Glomerular visceral epithelial cell (primary cell): ENCODE measurements at regions not wholly inside any gene's neighbourhood (a gene's known extent, or its start where the extent isn't known, plus 50 kb on each side); places are given as distances from the start of the nearest gene placed in this dataset.

ENCODE experiments used
- DNase-seq: peaks from one replicate; pipeline ENCODE4 v3.0.0-alpha.2; 2016; ENCODE audit errors: extremely low spot score

GRCh38 chr18:29003194-29003593 is 826.3 kb upstream of the CDH2 start:
- no peak for DNase-seq

- no peak for DNase-seq
These were observed 825.8 kb upstream of the CDH2 start for GRCh38 chr18:29002747-29003146.

- DNase-seq = no peak
These were observed 822.8 kb upstream of the CDH2 start for GRCh38 chr18:28999726-29000125.

GRCh38 chr18:28995319-28995718 is 818.4 kb upstream of the CDH2 start:
- no peak for DNase-seq

GRCh38 chr18:28984731-28985130 is 807.8 kb upstream of the CDH2 start:
- no peak for DNase-seq

GRCh38 chr18:28974504-28974903 is 797.6 kb upstream of the CDH2 start:
- no peak for DNase-seq

GRCh38 chr18:28973324-28973723 is 796.4 kb upstream of the CDH2 start:
- DNase-seq = no peak

- no peak for DNase-seq
These were observed 795.5 kb upstream of the CDH2 start for GRCh38 chr18:28972333-28972907.

- DNase-seq = no peak
These were observed 786.6 kb upstream of the CDH2 start for GRCh38 chr18:28963481-28963880.

- peak; percentile 24 for DNase-seq
These were observed 784.8 kb upstream of the CDH2 start for GRCh38 chr18:28961669-28962228.

GRCh38 chr18:28960146-28960545 is 783.2 kb upstream of the CDH2 start:
- no peak for DNase-seq

- DNase-seq = no peak
These were observed 775.4 kb upstream of the CDH2 start for GRCh38 chr18:28952339-28952738.

GRCh38 chr18:28947900-28948299 is 771.0 kb upstream of the CDH2 start:
- DNase-seq = no peak

GRCh38 chr18:28946471-28946870 is 769.5 kb upstream of the CDH2 start:
- DNase-seq = no peak

GRCh38 chr18:28922936-28923335 is 746.0 kb upstream of the CDH2 start:
- no peak for DNase-seq

GRCh38 chr18:28916456-28916855 is 739.5 kb upstream of the CDH2 start:
- no peak for DNase-seq

GRCh38 chr18:28905509-28905908 is 728.6 kb upstream of the CDH2 start:
- DNase-seq = peak; percentile 49

GRCh38 chr18:28904789-28905364 is 727.9 kb upstream of the CDH2 start:
- no peak for DNase-seq

GRCh38 chr18:28903306-28903705 is 726.4 kb upstream of the CDH2 start:
- DNase-seq = no peak

- DNase-seq = no peak
These were observed 713.9 kb upstream of the CDH2 start for GRCh38 chr18:28890791-28891190.

GRCh38 chr18:28884304-28884703 is 707.4 kb upstream of the CDH2 start:
- DNase-seq = no peak

- no peak for DNase-seq
These were observed 703.9 kb upstream of the CDH2 start for GRCh38 chr18:28880856-28881255.

- DNase-seq = peak; percentile 42
These were observed 698.1 kb upstream of the CDH2 start for GRCh38 chr18:28875059-28875458.

GRCh38 chr18:28863396-28863795 is 686.5 kb upstream of the CDH2 start:
- no peak for DNase-seq
